PC-9 (cell line): ENCODE measurements at regions not wholly inside any gene's neighbourhood (a gene's known extent, or its start where the extent isn't known, plus 50 kb on each side); places are given as distances from the start of the nearest gene placed in this dataset.

ENCODE experiments used
- BruUV-seq: library from RNA; stranded (reverse); fragments of 400-500 nt; replicated peaks from 2 replicates; lab custom pipeline; 2021; lab: Mats Ljungman, UMichigan
- CTCF ChIA-PET: fragments of 300-600 bp; sonication (Branson Sonifier 250); formaldehyde crosslinking; loops from one replicate; lab custom pipeline; 2022; ENCODE audit warnings: antibody characterized with exemption; lab: Charles Lee
- POLR2A ChIA-PET: fragments of 300-600 bp; sonication (Branson Sonifier 250); formaldehyde crosslinking; loops from one replicate; lab custom pipeline; 2022; ENCODE audit warnings: antibody characterized with exemption; ENCODE audit not compliant: unreplicated experiment; lab: Charles Lee
- DNase-seq, 2 experiments: peaks; one replicate each; pipeline versions ENCODE4 v3.0.0 to v3.0.0-alpha.2; 2015 to 2022; ENCODE audit warnings: mixed read lengths in 1 of 2
- H2AFZ ChIP-seq: fragments of 200-600 bp; sonication (generic); 2 replicates; pipeline ENCODE4 v1.8.1; 2017; ENCODE audit warnings: antibody characterized with exemption
- H3F3A ChIP-seq: fragments of 200-600 bp; sonication (generic); 2 replicates; pipeline ENCODE4 v1.8.1; 2017; ENCODE audit warnings: antibody characterized with exemption, mild to moderate bottlenecking, low read depth; ENCODE audit not compliant: insufficient read depth
- H3K27ac ChIP-seq: fragments of 200-600 bp; sonication (generic); 2 replicates; pipeline ENCODE4 v1.6.1; 2016; ENCODE audit warnings: mixed run types
- H3K27me3 ChIP-seq: fragments of 200-600 bp; sonication (generic); 2 replicates; pipeline ENCODE4 v1.6.1; 2016; ENCODE audit warnings: low read depth, mixed run types; ENCODE audit not compliant: insufficient read depth
- H3K36me3 ChIP-seq: fragments of 200-600 bp; sonication (generic); 2 replicates; pipeline ENCODE4 v1.6.1; 2016; ENCODE audit warnings: low read depth, mixed run types
- H3K4me1 ChIP-seq: fragments of 200-600 bp; sonication (generic); replicated peaks from 2 replicates; pipeline ENCODE4 v1.6.1; 2016; ENCODE audit warnings: mixed run types; ENCODE audit not compliant: insufficient read depth
- H3K4me2 ChIP-seq: fragments of 200-600 bp; sonication (generic); 2 replicates; pipeline ENCODE4 v1.6.1; 2017; ENCODE audit warnings: mixed run types
- H3K4me3 ChIP-seq: fragments of 200-600 bp; sonication (generic); 2 replicates; pipeline ENCODE4 v1.6.1; 2016; ENCODE audit warnings: mixed run types
- H3K79me2 ChIP-seq: fragments of 200-600 bp; sonication (generic); 2 replicates; pipeline ENCODE4 v1.6.1; 2017; ENCODE audit warnings: low read depth, mixed run types
- H3K9me2 ChIP-seq: fragments of 200-600 bp; sonication (generic); 2 replicates; pipeline ENCODE4 v1.8.1; 2017; ENCODE audit warnings: mild to moderate bottlenecking; ENCODE audit not compliant: insufficient read depth
- H3K9me3 ChIP-seq: fragments of 200-600 bp; sonication (generic); 2 replicates; pipeline ENCODE4 v1.8.1; 2016; ENCODE audit warnings: low read depth; ENCODE audit not compliant: insufficient read depth
- H4K20me1 ChIP-seq: fragments of 200-600 bp; sonication (generic); 2 replicates; pipeline ENCODE4 v1.8.1; 2017; ENCODE audit not compliant: insufficient read depth
- EZH2 ChIP-seq: fragments of 200-600 bp; sonication (generic); IDR thresholded peaks from 2 replicates; pipeline ENCODE4 v1.8.0; 2017; ENCODE audit warnings: antibody characterized with exemption, low read depth
- intact Hi-C: fragments of 100-400 bp; cut with micrococcal nuclease; formaldehyde crosslinking; loops from one replicate; pipeline ENCODE4 v1.10.0; 2022; ENCODE audit not compliant: unreplicated experiment
- TF ChIP-seq, protein P1 (sequence below): fragments of 200-600 bp; sonication (generic); conservative IDR thresholded peaks from 2 replicates; pipeline ENCODE4 v1.6.1; 2017; ENCODE audit warnings: mixed run types, antibody characterized with exemption, mild to moderate bottlenecking, moderate library complexity

DNA sequence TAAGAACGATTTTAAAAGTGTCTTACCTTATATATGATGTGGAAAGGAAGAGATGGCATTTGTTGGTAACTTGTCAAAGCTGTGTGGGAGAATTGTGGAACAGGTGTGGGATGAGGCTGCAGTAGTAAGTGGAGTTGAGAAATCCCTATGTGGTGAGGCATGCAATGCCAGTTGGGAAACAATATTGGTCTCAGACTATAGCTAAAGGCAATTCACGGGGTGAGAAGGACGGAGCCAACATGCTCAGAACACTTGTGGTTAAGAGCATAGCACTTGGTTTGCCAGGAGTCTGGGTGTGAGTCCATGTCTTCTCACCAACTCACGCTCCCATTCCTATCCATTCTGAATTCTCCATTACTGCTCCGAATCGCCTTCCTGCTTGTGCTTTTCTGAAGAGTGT is 615.6 kb upstream of the ADAMTS9 start:
- H3K4me3 ChIP-seq = no peak overlapping the region
- ChIA-PET POLR2A (no interaction called here), CTCF (no interaction called here)

DNA sequence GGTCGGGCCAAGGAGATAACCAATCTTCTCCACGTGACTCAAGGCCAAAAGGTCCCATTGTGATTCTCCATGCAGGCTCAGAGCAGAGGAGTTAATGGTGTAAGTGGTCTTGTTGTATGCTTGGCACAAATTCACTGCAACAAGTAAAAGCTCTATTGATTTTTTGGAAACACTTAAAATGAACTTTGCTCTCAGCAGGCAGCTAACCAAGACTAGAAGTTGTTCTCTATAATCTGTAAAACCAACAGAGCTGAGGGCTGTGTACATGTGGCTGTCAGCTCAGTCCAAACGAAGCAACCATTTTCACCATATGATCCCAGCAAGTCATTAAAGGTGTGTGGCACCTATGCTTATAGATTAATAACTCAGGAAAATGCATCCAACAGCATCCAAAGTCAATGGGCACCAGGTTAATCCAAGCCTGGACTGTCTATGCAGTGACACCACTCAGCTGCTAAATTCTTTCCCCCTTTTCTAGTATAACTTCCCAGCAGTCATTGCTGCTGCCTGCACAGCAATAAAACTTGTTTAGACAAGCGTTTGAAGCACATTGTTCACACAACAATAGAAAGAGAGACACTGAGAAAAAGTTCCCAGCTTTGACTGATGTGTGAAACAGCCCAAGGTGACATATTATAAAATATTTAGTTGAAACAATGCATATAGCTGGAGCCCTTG is 603.8 kb upstream of the ADAMTS9 start:
- ChIA-PET CTCF (no interaction called here), POLR2A (no interaction called here)
- Histone ChIP-seq H3K27me3 (no peaks in the 10 kb centered on the region), H3K4me1 (no peaks in the 10 kb centered on the region), H3K4me3 (no peak overlapping the region), H3K79me2 (no peaks in the 10 kb centered on the region), H3K9me2 (no peaks in the 10 kb centered on the region), H3K27ac (no peak overlapping the region), H3F3A (no peaks in the 10 kb centered on the region), H3K36me3 (no peaks in the 10 kb centered on the region), H4K20me1 (no peaks in the 10 kb centered on the region), H3K4me2 (no peak overlapping the region), H3K9me3 (no peaks in the 10 kb centered on the region), H2AFZ (no peak overlapping the region)
- TF ChIP-seq, protein P1, sequence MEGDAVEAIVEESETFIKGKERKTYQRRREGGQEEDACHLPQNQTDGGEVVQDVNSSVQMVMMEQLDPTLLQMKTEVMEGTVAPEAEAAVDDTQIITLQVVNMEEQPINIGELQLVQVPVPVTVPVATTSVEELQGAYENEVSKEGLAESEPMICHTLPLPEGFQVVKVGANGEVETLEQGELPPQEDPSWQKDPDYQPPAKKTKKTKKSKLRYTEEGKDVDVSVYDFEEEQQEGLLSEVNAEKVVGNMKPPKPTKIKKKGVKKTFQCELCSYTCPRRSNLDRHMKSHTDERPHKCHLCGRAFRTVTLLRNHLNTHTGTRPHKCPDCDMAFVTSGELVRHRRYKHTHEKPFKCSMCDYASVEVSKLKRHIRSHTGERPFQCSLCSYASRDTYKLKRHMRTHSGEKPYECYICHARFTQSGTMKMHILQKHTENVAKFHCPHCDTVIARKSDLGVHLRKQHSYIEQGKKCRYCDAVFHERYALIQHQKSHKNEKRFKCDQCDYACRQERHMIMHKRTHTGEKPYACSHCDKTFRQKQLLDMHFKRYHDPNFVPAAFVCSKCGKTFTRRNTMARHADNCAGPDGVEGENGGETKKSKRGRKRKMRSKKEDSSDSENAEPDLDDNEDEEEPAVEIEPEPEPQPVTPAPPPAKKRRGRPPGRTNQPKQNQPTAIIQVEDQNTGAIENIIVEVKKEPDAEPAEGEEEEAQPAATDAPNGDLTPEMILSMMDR = no peak
- TF ChIP-seq EZH2 = no peak
- no TSS peak for BruUV-seq
- DNase-seq = no peak
- intact Hi-C loops = no loop called here

More for the DNA sequence above, 615.6 kb upstream of the ADAMTS9 start:
- no peaks in the 10 kb centered on the region for H3F3A ChIP-seq
- no peaks in the 10 kb centered on the region for H3K4me1 ChIP-seq
- H3K9me2 ChIP-seq = no peaks in the 10 kb centered on the region
- H3K9me3 ChIP-seq = no peaks in the 10 kb centered on the region
- H4K20me1 ChIP-seq = no peaks in the 10 kb centered on the region
- no peaks in the 10 kb centered on the region for H3K36me3 ChIP-seq
- H3K4me2 ChIP-seq = no peak overlapping the region
- H3K27ac ChIP-seq = no peak overlapping the region
- H3K79me2 ChIP-seq = no peaks in the 10 kb centered on the region
- no TSS peak for BruUV-seq
- intact Hi-C loops = no loop called here
- no peaks in the 10 kb centered on the region for H3K27me3 ChIP-seq
- no peak for TF ChIP-seq EZH2
- TF ChIP-seq, protein P1 = no peak
- H2AFZ ChIP-seq = no peak overlapping the region
- no peak for DNase-seq

DNA sequence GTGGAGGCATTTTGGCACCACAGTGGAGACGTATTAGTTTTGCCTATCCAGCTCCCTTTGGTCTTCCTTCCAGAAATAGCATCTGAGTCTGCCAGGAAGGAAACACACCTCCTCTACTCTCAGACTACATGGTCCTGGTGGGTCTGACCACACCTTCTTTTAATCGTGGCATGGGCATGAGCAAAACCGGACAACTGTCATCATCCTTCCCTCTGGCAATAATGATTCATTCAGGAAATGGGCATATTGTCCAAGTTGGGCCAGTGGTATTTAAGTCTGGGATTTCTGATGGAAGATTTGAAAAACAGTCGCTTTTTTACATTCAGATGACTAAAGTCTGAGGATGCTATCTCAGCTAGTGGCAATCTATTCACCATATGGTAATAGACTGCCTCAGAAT is 601.0 kb upstream of the ADAMTS9 start:
- no peaks in the 10 kb centered on the region for H3K27me3 ChIP-seq
- H3K4me3 ChIP-seq = no peak overlapping the region
- no peak for TF ChIP-seq EZH2
- TF ChIP-seq, protein P1 = no peak
- POLR2A ChIA-PET = no interaction called here
- no peak overlapping the region for H3K4me2 ChIP-seq
- intact Hi-C loops = no loop called here
- no peaks in the 10 kb centered on the region for H3K4me1 ChIP-seq
- DNase-seq = no peak
- no TSS peak for BruUV-seq
- no peaks in the 10 kb centered on the region for H4K20me1 ChIP-seq
- no peak overlapping the region for H2AFZ ChIP-seq
- no peaks in the 10 kb centered on the region for H3F3A ChIP-seq
- H3K79me2 ChIP-seq = no peaks in the 10 kb centered on the region
- no peak overlapping the region for H3K27ac ChIP-seq
- CTCF ChIA-PET = no interaction called here
- no peaks in the 10 kb centered on the region for H3K9me2 ChIP-seq
- no peaks in the 10 kb centered on the region for H3K36me3 ChIP-seq
- no peaks in the 10 kb centered on the region for H3K9me3 ChIP-seq
